Mucosa of descending colon (tissue), 3 donors: ENCODE measurements at regions not wholly inside any gene's neighbourhood (a gene's known extent, or its start where the extent isn't known, plus 50 kb on each side); places are given as distances from the start of the nearest gene placed in this dataset.
A peak's percentile ranks its signal among the peaks of the same experiment; 100 is the strongest.

ENCODE experiments used
- ATAC-seq: fragments of 200-7000 bp; cut with Tn5 transposase; one replicate; pipeline ENCODE4 v1.9.1; 2020; ENCODE audit warnings: mild to moderate bottlenecking, moderate library complexity
- DNase-seq, 3 donors: peaks; one replicate each; pipeline ENCODE4 v3.0.0-alpha.2; 2020
- H3K36me3 ChIP-seq: fragments of 200-600 bp; one replicate; pipeline ENCODE4 v1.8.0; 2021; ENCODE audit warnings: low read depth, mild to moderate bottlenecking
- H3K4me1 ChIP-seq: fragments of 200-600 bp; one replicate; pipeline ENCODE4 v1.8.0; 2021; ENCODE audit warnings: low read depth, mild to moderate bottlenecking
- H3K4me3 ChIP-seq: fragments of 200-600 bp; one replicate; pipeline ENCODE4 v1.8.0; 2021; ENCODE audit warnings: mild to moderate bottlenecking
- H3K9me3 ChIP-seq: fragments of 200-600 bp; one replicate; pipeline ENCODE4 v1.8.0; 2021; ENCODE audit warnings: mild to moderate bottlenecking
- CTCF ChIP-seq: fragments of 200-600 bp; IDR thresholded peaks from one replicate; pipeline ENCODE4 v1.8.0; 2022; ENCODE audit warnings: antibody characterized with exemption, mild to moderate bottlenecking
- intact Hi-C, 2 donors: fragments of 100-400 bp; cut with DNase I in 1 of 2; cut with micrococcal nuclease in 1 of 2; formaldehyde crosslinking; loops; one replicate each; pipeline versions ENCODE4 v1.11.0 to v1.11.1; 2022; cut with DNase I, micrococcal nuclease
- donor health status: DM: no; HTN: no; CAD: no; lungs with moderate emphysema.
- donor health status: DM: no; HTN: no; CAD: no.
- donor health status: DM: no; HTN: yes; CAD: no.

GRCh38 chrX:13939741-13940597, 89.7 kb downstream of the GEMIN8 start:
- DNase-seq (no peak), ATAC-seq (no peak)
- Histone ChIP-seq H3K9me3 (no peaks in the 10 kb centered on the region), H3K36me3 (no peaks in the 10 kb centered on the region), H3K4me1 (no peaks in the 10 kb centered on the region), H3K4me3 (no peak overlapping the region)
- no peak for TF ChIP-seq CTCF
- intact Hi-C loops, result no loop called here

DNA sequence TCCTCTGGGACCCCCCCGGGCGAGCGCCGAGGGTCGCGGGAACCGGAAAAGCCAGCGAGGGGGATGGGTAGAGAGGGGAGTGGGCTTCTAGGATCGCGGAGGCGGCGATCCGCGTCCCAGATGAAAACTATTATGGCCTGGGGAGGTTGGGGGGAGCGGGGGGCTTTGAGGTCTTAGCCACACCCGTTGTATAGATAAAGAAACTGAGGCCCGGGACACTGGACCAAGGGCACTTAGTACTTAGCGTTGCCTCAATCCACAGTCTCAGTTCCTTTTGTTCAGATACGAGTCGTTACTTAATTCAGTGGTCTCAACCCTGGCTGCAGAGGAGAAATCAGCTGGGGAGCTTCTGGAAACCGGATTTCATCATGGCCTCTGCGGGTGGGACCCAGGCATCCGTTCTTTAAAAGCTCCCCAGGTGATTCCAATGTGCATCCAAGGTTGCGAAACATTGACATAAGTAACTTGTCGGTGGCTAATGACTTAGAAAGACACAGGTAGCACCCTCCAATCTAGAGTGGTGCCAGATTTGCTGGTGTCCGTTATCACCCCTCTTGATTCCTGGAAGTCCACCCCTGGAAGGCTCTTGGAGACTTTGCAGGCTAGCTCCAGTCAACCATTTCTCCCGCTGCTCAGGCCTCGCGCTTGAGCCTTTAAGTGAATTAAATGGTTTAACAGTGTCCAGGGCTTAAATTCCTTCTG, 90.7 kb downstream of the GEMIN8 start:
- no peaks in the 10 kb centered on the region for H3K9me3 ChIP-seq
- no peaks in the 10 kb centered on the region for H3K4me1 ChIP-seq
- DNase-seq (no peak), ATAC-seq (no peak)
- intact Hi-C loops, result no loop called here
- no peak overlapping the region for H3K4me3 ChIP-seq
- no peak for TF ChIP-seq CTCF
- no peaks in the 10 kb centered on the region for H3K36me3 ChIP-seq

- no peak for TF ChIP-seq CTCF
- peak; percentile 41 to 48 (median 47) for DNase-seq
- H3K36me3 ChIP-seq, result no peaks in the 10 kb centered on the region
- H3K4me3 ChIP-seq, result no peak overlapping the region
- peak; percentile 74 for ATAC-seq
- no peaks in the 10 kb centered on the region for H3K9me3 ChIP-seq
- H3K4me1 ChIP-seq, result no peaks in the 10 kb centered on the region
- intact Hi-C loops, result no loop called here
These were observed 91.5 kb downstream of the GEMIN8 start for GRCh38 chrX:13938051-13938828.

GRCh38 chrX:13937370-13938050, 92.2 kb downstream of the GEMIN8 start:
- DNase-seq (no peak), ATAC-seq (peak; percentile 50)
- H3K4me1 ChIP-seq, result no peaks in the 10 kb centered on the region
- no peaks in the 10 kb centered on the region for H3K36me3 ChIP-seq
- H3K4me3 ChIP-seq, result no peak overlapping the region
- intact Hi-C loops, result no loop called here
- no peaks in the 10 kb centered on the region for H3K9me3 ChIP-seq
- TF ChIP-seq CTCF, result no peak

- no peaks in the 10 kb centered on the region for H3K9me3 ChIP-seq
- no peaks in the 10 kb centered on the region for H3K36me3 ChIP-seq
- intact Hi-C loops, result no loop called here
- H3K4me3 ChIP-seq, result no peak overlapping the region
- H3K4me1 ChIP-seq, result no peaks in the 10 kb centered on the region
- no peak for DNase-seq
- TF ChIP-seq CTCF, result no peak
- no peak for ATAC-seq
These were observed 93.0 kb downstream of the GEMIN8 start for GRCh38 chrX:13936521-13937225.
